ENCODE measurements at regions not wholly inside any gene's neighbourhood (a gene's known extent, or its start where the extent isn't known, plus 50 kb on each side); places are given as distances from the start of the nearest gene placed in this dataset.
"Not testable (repeated sequence)": the region's sequence is repeated elsewhere in the genome, so short reads cannot be mapped to it uniquely, and the experiment has no call there.

DNA sequence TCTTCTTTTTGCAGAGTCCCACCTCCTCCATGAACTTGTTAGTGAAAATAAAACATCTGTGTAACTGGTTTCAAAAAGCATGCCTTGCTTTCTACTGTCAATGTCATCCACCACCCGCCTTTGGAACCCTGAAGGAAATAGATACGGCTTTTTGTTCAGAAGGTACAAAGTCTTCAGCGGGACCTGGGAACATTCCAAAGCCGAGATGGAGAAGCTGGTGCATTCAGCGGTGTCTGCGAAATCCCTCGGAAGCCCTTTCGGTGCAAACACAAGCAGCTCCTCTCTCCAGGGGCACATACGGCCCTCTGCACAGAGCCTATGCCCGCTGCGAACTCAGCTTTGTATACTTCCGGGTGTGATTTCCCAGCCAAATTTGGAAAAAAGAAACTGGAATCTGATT is 555.8 kb upstream of the SALL3 start:
- H3K27me3 ChIP-seq (ENCODE audit: control insufficient read depth in 3 of 3, insufficient read depth in 3 of 3, low read length in 3 of 3), result peaks cover 0 to 17% (median 3%) of the 10 kb centered on the region in 3 donors
- H3K9me3 ChIP-seq (ENCODE audit: control insufficient read depth in 3 of 3, low read length in 3 of 3), result no peaks in the 10 kb centered on the region
- no peak overlapping the region for H3K4me3 ChIP-seq (ENCODE audit: low read length in 3 of 3)
- no peaks in the 10 kb centered on the region for H3K4me1 ChIP-seq (ENCODE audit: control insufficient read depth in 3 of 3, insufficient read depth in 3 of 3, low read length in 3 of 3)
- H3K36me3 ChIP-seq (ENCODE audit: control insufficient read depth in 3 of 3, insufficient read depth in 3 of 3, low read length in 3 of 3), result no peaks in the 10 kb centered on the region
- H3K9ac ChIP-seq (ENCODE audit: low read depth in 1 of 3, low read length in 3 of 3), result no peak overlapping the region
- H3K27ac ChIP-seq (ENCODE audit: low read depth, low read length), result no peak overlapping the region

- Histone ChIP-seq H3K4me3 (ENCODE audit: low read length in 3 of 3) (no peak overlapping the region), H3K36me3 (ENCODE audit: control insufficient read depth in 3 of 3, insufficient read depth in 3 of 3, low read length in 3 of 3) (no peaks in the 10 kb centered on the region), H3K27ac (ENCODE audit: low read depth, low read length) (no peak overlapping the region), H3K27me3 (ENCODE audit: control insufficient read depth in 3 of 3, insufficient read depth in 3 of 3, low read length in 3 of 3) (peaks cover 0 to 17% (median 3%) of the 10 kb centered on the region in 3 donors), H3K4me1 (ENCODE audit: control insufficient read depth in 3 of 3, insufficient read depth in 3 of 3, low read length in 3 of 3) (no peaks in the 10 kb centered on the region), H3K9me3 (ENCODE audit: control insufficient read depth in 3 of 3, low read length in 3 of 3) (no peaks in the 10 kb centered on the region), H3K9ac (ENCODE audit: low read depth in 1 of 3, low read length in 3 of 3) (no peak overlapping the region)
These were observed 555.1 kb upstream of the SALL3 start for GRCh38 chr18:78424403-78425018.

DNA sequence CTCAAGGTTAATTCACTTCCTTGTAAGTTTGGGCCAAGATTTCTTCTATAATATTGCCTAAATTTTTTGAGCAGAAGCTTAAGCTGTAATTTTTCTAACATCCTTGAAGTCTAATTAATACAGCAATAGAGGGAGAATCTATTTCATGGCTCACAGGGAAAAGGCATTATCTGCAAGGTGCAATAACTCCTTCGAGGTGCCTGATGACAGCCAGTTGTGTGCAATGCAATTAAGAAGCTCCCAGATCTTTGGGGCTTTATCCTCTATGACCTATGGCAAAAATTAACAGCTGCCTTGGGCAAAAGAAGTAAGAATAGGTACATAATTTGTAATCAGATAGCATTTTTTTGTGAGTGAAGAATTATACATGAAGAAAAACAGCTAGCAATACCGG is 554.6 kb upstream of the SALL3 start:
- H3K9me3 ChIP-seq (ENCODE audit: control insufficient read depth in 3 of 3, low read length in 3 of 3), result no peaks in the 10 kb centered on the region
- no peaks in the 10 kb centered on the region for H3K36me3 ChIP-seq (ENCODE audit: control insufficient read depth in 3 of 3, insufficient read depth in 3 of 3, low read length in 3 of 3)
- H3K27ac ChIP-seq (ENCODE audit: low read depth, low read length), result no peak overlapping the region
- no peaks in the 10 kb centered on the region for H3K4me1 ChIP-seq (ENCODE audit: control insufficient read depth in 3 of 3, insufficient read depth in 3 of 3, low read length in 3 of 3)
- no peak overlapping the region for H3K4me3 ChIP-seq (ENCODE audit: low read length in 3 of 3)
- no peak overlapping the region for H3K9ac ChIP-seq (ENCODE audit: low read depth in 1 of 3, low read length in 3 of 3)
- H3K27me3 ChIP-seq (ENCODE audit: control insufficient read depth in 3 of 3, insufficient read depth in 3 of 3, low read length in 3 of 3), result peaks cover 0 to 14% (median 3%) of the 10 kb centered on the region in 3 donors

GRCh38 chr18:78427081-78427480 is 552.5 kb upstream of the SALL3 start:
- H3K27me3 ChIP-seq (ENCODE audit: control insufficient read depth in 3 of 3, insufficient read depth in 3 of 3, low read length in 3 of 3), result peaks cover 0 to 12% (median 3%) of the 10 kb centered on the region in 3 donors
- H3K27ac ChIP-seq (ENCODE audit: low read depth, low read length), result no peak overlapping the region
- H3K36me3 ChIP-seq (ENCODE audit: control insufficient read depth in 3 of 3, insufficient read depth in 3 of 3, low read length in 3 of 3), result no peaks in the 10 kb centered on the region
- H3K4me1 ChIP-seq (ENCODE audit: control insufficient read depth in 3 of 3, insufficient read depth in 3 of 3, low read length in 3 of 3), result no peaks in the 10 kb centered on the region
- no peak overlapping the region for H3K4me3 ChIP-seq (ENCODE audit: low read length in 3 of 3)
- H3K9ac ChIP-seq (ENCODE audit: low read depth in 1 of 3, low read length in 3 of 3), result no peak overlapping the region
- no peaks in the 10 kb centered on the region for H3K9me3 ChIP-seq (ENCODE audit: control insufficient read depth in 3 of 3, low read length in 3 of 3)

- no peak overlapping the region for H3K9ac ChIP-seq (ENCODE audit: low read depth in 1 of 3, low read length in 3 of 3)
- H3K27me3 ChIP-seq (ENCODE audit: control insufficient read depth in 3 of 3, insufficient read depth in 3 of 3, low read length in 3 of 3), result peaks cover 0 to 3% (median 3%) of the 10 kb centered on the region in 3 donors
- H3K36me3 ChIP-seq (ENCODE audit: control insufficient read depth in 3 of 3, insufficient read depth in 3 of 3, low read length in 3 of 3), result no peaks in the 10 kb centered on the region
- no peaks in the 10 kb centered on the region for H3K4me1 ChIP-seq (ENCODE audit: control insufficient read depth in 3 of 3, insufficient read depth in 3 of 3, low read length in 3 of 3)
- H3K27ac ChIP-seq (ENCODE audit: low read depth, low read length), result no peak overlapping the region
- H3K4me3 ChIP-seq (ENCODE audit: low read length in 3 of 3), result no peak overlapping the region
- peaks cover 0 to 4% (median 0%) of the 10 kb centered on the region in 3 donors for H3K9me3 ChIP-seq (ENCODE audit: control insufficient read depth in 3 of 3, low read length in 3 of 3)
These were observed 550.2 kb upstream of the SALL3 start for GRCh38 chr18:78429127-78430108.

- no peak overlapping the region for H3K4me3 ChIP-seq (ENCODE audit: low read length in 3 of 3)
- H3K27me3 ChIP-seq (ENCODE audit: control insufficient read depth in 3 of 3, insufficient read depth in 3 of 3, low read length in 3 of 3), result peaks cover 0 to 3% (median 3%) of the 10 kb centered on the region in 3 donors
- no peak overlapping the region for H3K9ac ChIP-seq (ENCODE audit: low read depth in 1 of 3, low read length in 3 of 3)
- peaks cover 0 to 4% (median 0%) of the 10 kb centered on the region in 3 donors for H3K9me3 ChIP-seq (ENCODE audit: control insufficient read depth in 3 of 3, low read length in 3 of 3)
- H3K36me3 ChIP-seq (ENCODE audit: control insufficient read depth in 3 of 3, insufficient read depth in 3 of 3, low read length in 3 of 3), result no peaks in the 10 kb centered on the region
- no peak overlapping the region for H3K27ac ChIP-seq (ENCODE audit: low read depth, low read length)
- no peaks in the 10 kb centered on the region for H3K4me1 ChIP-seq (ENCODE audit: control insufficient read depth in 3 of 3, insufficient read depth in 3 of 3, low read length in 3 of 3)
These were observed 549.4 kb upstream of the SALL3 start for GRCh38 chr18:78430131-78430758.

DNA sequence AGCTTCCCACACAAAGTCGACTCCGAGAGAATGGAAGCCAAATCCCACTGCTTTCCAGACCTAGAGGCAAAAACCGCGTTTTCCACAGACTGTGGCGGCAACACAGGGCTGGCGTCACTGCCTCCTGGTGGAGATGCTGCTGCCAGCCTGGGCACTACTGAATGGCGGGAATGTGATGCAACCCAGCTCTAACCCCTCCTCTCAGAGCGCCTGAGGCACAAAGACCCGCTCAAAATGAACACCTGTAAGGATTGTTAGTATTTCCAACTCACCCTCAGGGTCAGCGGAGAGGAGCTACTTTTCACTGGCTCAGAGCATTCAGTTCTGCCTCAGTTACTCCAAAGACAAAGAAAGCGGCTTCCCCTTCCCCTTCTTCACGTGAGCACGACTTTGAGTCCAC is 548.0 kb upstream of the SALL3 start:
- H3K27me3 ChIP-seq (ENCODE audit: control insufficient read depth in 3 of 3, insufficient read depth in 3 of 3, low read length in 3 of 3), result peaks cover 0 to 3% (median 3%) of the 10 kb centered on the region in 3 donors
- no peak overlapping the region for H3K9ac ChIP-seq (ENCODE audit: low read depth in 1 of 3, low read length in 3 of 3)
- no peaks in the 10 kb centered on the region for H3K4me1 ChIP-seq (ENCODE audit: control insufficient read depth in 3 of 3, insufficient read depth in 3 of 3, low read length in 3 of 3)
- no peak overlapping the region for H3K4me3 ChIP-seq (ENCODE audit: low read length in 3 of 3)
- H3K27ac ChIP-seq (ENCODE audit: low read depth, low read length), result no peak overlapping the region
- H3K36me3 ChIP-seq (ENCODE audit: control insufficient read depth in 3 of 3, insufficient read depth in 3 of 3, low read length in 3 of 3), result no peaks in the 10 kb centered on the region
- H3K9me3 ChIP-seq (ENCODE audit: control insufficient read depth in 3 of 3, low read length in 3 of 3), result peaks cover 0 to 4% (median 0%) of the 10 kb centered on the region in 3 donors

DNA sequence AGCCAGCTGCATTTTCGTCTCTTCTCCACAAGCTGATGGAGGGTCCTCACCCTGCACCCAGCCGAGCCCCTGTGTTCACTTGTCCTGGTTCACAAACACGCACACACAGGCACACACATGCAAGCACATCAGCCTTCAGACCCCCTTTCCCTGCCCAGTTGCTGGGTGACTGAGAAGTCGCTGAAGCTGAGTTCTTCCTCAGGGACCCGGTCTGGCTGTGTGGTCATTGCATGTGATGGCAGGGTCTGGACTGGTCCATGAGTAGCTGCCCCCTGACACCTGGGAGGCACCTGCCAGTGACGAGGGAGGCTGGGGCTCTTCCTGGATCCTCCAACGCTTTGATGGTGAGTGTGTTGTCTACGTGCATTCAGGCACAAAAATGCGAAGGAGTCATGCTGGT is 546.1 kb upstream of the SALL3 start:
- Histone ChIP-seq H3K27me3 (ENCODE audit: control insufficient read depth in 3 of 3, insufficient read depth in 3 of 3, low read length in 3 of 3) (peaks cover 0 to 3% (median 0%) of the 10 kb centered on the region in 3 donors), H3K4me3 (ENCODE audit: low read length in 3 of 3) (no peak overlapping the region), H3K27ac (ENCODE audit: low read depth, low read length) (no peak overlapping the region), H3K9me3 (ENCODE audit: control insufficient read depth in 3 of 3, low read length in 3 of 3) (peaks cover 0 to 4% (median 0%) of the 10 kb centered on the region in 3 donors), H3K36me3 (ENCODE audit: control insufficient read depth in 3 of 3, insufficient read depth in 3 of 3, low read length in 3 of 3) (no peaks in the 10 kb centered on the region), H3K4me1 (ENCODE audit: control insufficient read depth in 3 of 3, insufficient read depth in 3 of 3, low read length in 3 of 3) (no peaks in the 10 kb centered on the region), H3K9ac (ENCODE audit: low read depth in 1 of 3, low read length in 3 of 3) (no peak overlapping the region)

DNA sequence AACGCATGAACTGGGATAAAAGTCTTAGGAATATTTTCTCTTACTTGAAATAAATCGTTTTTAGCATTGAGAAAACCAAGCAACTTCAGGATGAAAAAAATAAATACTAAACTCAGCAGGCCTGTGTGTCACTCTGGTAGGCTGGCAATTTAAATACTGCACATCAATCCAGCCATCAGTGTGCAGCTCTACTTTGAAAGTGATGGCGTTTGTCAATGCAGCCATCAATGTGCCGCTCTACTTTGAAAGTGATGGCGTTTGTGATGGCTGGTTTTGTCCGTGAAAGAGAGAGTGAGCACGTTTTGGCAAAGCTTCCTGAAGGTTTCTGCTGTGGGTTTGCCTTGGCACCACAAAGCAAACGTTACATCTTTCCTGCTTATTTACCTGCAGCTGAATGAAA is 543.5 kb upstream of the SALL3 start:
- H3K4me3 ChIP-seq (ENCODE audit: low read length in 3 of 3), result no peak overlapping the region
- H3K4me1 ChIP-seq (ENCODE audit: control insufficient read depth in 3 of 3, insufficient read depth in 3 of 3, low read length in 3 of 3), result no peaks in the 10 kb centered on the region
- peaks cover 0 to 3% (median 0%) of the 10 kb centered on the region in 3 donors for H3K27me3 ChIP-seq (ENCODE audit: control insufficient read depth in 3 of 3, insufficient read depth in 3 of 3, low read length in 3 of 3)
- no peak overlapping the region for H3K9ac ChIP-seq (ENCODE audit: low read depth in 1 of 3, low read length in 3 of 3)
- H3K36me3 ChIP-seq (ENCODE audit: control insufficient read depth in 3 of 3, insufficient read depth in 3 of 3, low read length in 3 of 3), result no peaks in the 10 kb centered on the region
- H3K27ac ChIP-seq (ENCODE audit: low read depth, low read length), result no peak overlapping the region
- peaks cover 0 to 4% (median 0%) of the 10 kb centered on the region in 3 donors for H3K9me3 ChIP-seq (ENCODE audit: control insufficient read depth in 3 of 3, low read length in 3 of 3)

DNA sequence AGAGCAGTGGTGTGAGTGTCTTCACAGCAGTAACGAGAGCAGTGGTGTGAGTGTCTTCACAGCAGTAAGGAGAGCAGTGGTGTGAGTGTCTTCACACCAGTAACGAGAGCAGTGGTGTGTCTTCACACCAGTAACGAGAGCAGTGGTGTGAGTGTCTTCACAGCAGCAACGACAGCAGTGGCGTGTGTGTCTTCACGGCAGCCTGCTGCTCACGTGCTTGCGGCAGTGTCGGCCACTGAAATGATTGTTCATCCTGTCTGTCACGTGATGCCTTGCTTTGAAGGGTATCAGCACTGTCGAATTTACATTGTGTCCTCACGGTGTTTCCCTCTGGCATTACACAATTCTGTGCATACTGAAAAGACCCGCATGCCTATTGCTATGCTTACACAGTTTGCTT is 541.4 kb upstream of the SALL3 start:
- not testable (repeated sequence) for H3K4me3 ChIP-seq (ENCODE audit: low read length in 3 of 3); H3K36me3 ChIP-seq (ENCODE audit: control insufficient read depth in 3 of 3, insufficient read depth in 3 of 3, low read length in 3 of 3); H3K27ac ChIP-seq (ENCODE audit: low read depth, low read length); H3K9ac ChIP-seq (ENCODE audit: low read depth in 1 of 3, low read length in 3 of 3); H3K9me3 ChIP-seq (ENCODE audit: control insufficient read depth in 3 of 3, low read length in 3 of 3); H3K27me3 ChIP-seq (ENCODE audit: control insufficient read depth in 3 of 3, insufficient read depth in 3 of 3, low read length in 3 of 3); H3K4me1 ChIP-seq (ENCODE audit: control insufficient read depth in 3 of 3, insufficient read depth in 3 of 3, low read length in 3 of 3)
